H1 (cell line): ENCODE measurements at regions not wholly inside any gene's neighbourhood (a gene's known extent, or its start where the extent isn't known, plus 50 kb on each side); places are given as distances from the start of the nearest gene placed in this dataset.

Source experiments
- CTCF ChIA-PET: fragments of 300-600 bp; sonication (Branson Sonifier 250); formaldehyde crosslinking; loops from one replicate; lab custom pipeline; 2021; ENCODE audit not compliant: partially characterized antibody; lab: Charles Lee
- POLR2A ChIA-PET: fragments of 300-600 bp; sonication (Branson Sonifier 250); formaldehyde crosslinking; loops from one replicate; lab custom pipeline; 2021; ENCODE audit warnings: inconsistent platforms; ENCODE audit not compliant: partially characterized antibody; lab: Charles Lee
- DNase-seq, 2 experiments: peaks; one replicate each; pipeline versions ENCODE4 v3.0.0 to v3.0.0-alpha.2; 2010 to 2022; ENCODE audit warnings: low spot score in 2 of 2, low read depth in 1 of 2, mixed read lengths in 1 of 2
- FAIRE-seq: peaks from 2 replicates; lab custom pipeline; 2011; peaks lifted over from hg19 to GRCh38; lab: Jason Lieb, UNC
- H2AFZ ChIP-seq: 2 replicates; pipeline ENCODE4 v1.8.1; 2012; ENCODE audit warnings: low read length, inconsistent platforms
- H2AK5ac ChIP-seq: 2 replicates; pipeline ENCODE4 v1.6.1; 2013; ENCODE audit warnings: low read depth, low read length
- H2BK120ac ChIP-seq: replicated peaks from 2 replicates; pipeline ENCODE3; 2013; ENCODE audit warnings: low read depth, low read length, inconsistent platforms
- H2BK12ac ChIP-seq: 2 replicates; pipeline ENCODE4 v1.6.1; 2013; ENCODE audit warnings: low read depth, low read length
- H2BK15ac ChIP-seq: 2 replicates; pipeline ENCODE4 v1.6.1; 2013; ENCODE audit warnings: low read length
- H2BK20ac ChIP-seq: 2 replicates; pipeline ENCODE4 v1.6.1; 2013; ENCODE audit warnings: low read length
- H2BK5ac ChIP-seq: 2 replicates; pipeline ENCODE4 v1.6.1; 2013; ENCODE audit warnings: low read depth, low read length
- H3K14ac ChIP-seq: 2 replicates; pipeline ENCODE4 v1.6.1; 2013; ENCODE audit warnings: inconsistent platforms; ENCODE audit not compliant: insufficient read length
- H3K18ac ChIP-seq: 2 replicates; pipeline ENCODE4 v1.6.1; 2013; ENCODE audit warnings: low read length; ENCODE audit errors: extremely low read depth
- H3K23ac ChIP-seq: 2 replicates; pipeline ENCODE4 v1.6.1; 2013; ENCODE audit warnings: inconsistent platforms; ENCODE audit not compliant: insufficient read length
- H3K23me2 ChIP-seq: 2 replicates; pipeline ENCODE4 v1.6.1; 2013; ENCODE audit warnings: low read depth, low read length
- H3K27ac ChIP-seq: 2 replicates; pipeline ENCODE4 v1.6.1; 2011; ENCODE audit warnings: low read depth, low read length, inconsistent platforms
- H3K27me3 ChIP-seq, 4 experiments: replicated peaks in 1 of 4; 1 replicate in 1 of 4; 2 replicates in 3 of 4; pipeline versions ENCODE4 v1.6.1 to v1.8.1; 2011 to 2013; ENCODE audit warnings: low read length in 3 of 4, mild to moderate bottlenecking in 3 of 4, inconsistent platforms in 2 of 4, mixed read lengths in 2 of 4, moderate library complexity in 1 of 4; ENCODE audit not compliant: control insufficient read depth in 3 of 4, insufficient read depth in 3 of 4; ENCODE audit errors: extremely low read depth in 1 of 4
- H3K36me3 ChIP-seq, 4 experiments: 2 replicates each; pipeline versions ENCODE4 v1.6.1 to v1.8.1; 2011 to 2013; ENCODE audit warnings: mild to moderate bottlenecking in 4 of 4, low read length in 3 of 4, moderate library complexity in 2 of 4, control low read depth in 1 of 4, inconsistent platforms in 1 of 4; ENCODE audit not compliant: insufficient read depth in 4 of 4, control insufficient read depth in 2 of 4
- H3K4ac ChIP-seq: replicated peaks from 2 replicates; pipeline ENCODE3; 2013; ENCODE audit warnings: low read length, low read depth, mixed read lengths, inconsistent platforms; ENCODE audit not compliant: insufficient read length
- H3K4me1 ChIP-seq, 4 experiments: replicated peaks in 1 of 4; 1 replicate in 1 of 4; 2 replicates in 3 of 4; pipeline versions ENCODE4 v1.6.1 to v1.8.1; 2011 to 2013; ENCODE audit warnings: low read length in 3 of 4, inconsistent platforms in 2 of 4, mixed read lengths in 1 of 4; ENCODE audit not compliant: insufficient read depth in 4 of 4, control insufficient read depth in 3 of 4
- H3K4me2 ChIP-seq, 2 experiments: 2 replicates each; pipeline versions ENCODE4 v1.6.1 to v1.8.1; 2011 to 2013; ENCODE audit warnings: low read depth in 2 of 2, low read length in 2 of 2, control low read depth in 1 of 2, inconsistent platforms in 1 of 2, mild to moderate bottlenecking in 1 of 2; ENCODE audit not compliant: insufficient read depth in 1 of 2
- H3K4me3 ChIP-seq, 4 experiments: fragments of 200-600, 300-600 bp in 1 of 4; sonication (generic), shearing (Covaris generic), sonication (Bioruptor Twin) in 1 of 4; 2 replicates each; pipeline versions ENCODE4 v1.5.1 to v1.8.1; 2011 to 2016; ENCODE audit warnings: low read length in 4 of 4, low read depth in 3 of 4, control low read depth in 2 of 4, inconsistent platforms in 2 of 4, mild to moderate bottlenecking in 2 of 4, mixed read lengths in 1 of 4, moderate library complexity in 1 of 4; ENCODE audit not compliant: insufficient read depth in 2 of 4; ENCODE audit errors: extremely low read depth in 1 of 4
- H3K56ac ChIP-seq: replicated peaks from 2 replicates; pipeline ENCODE3; 2013; ENCODE audit warnings: low read depth, mild to moderate bottlenecking, mixed read lengths, low read length, inconsistent platforms; ENCODE audit not compliant: insufficient read length
- H3K79me1 ChIP-seq: 2 replicates; pipeline ENCODE4 v1.6.1; 2013; ENCODE audit warnings: low read depth, low read length, control low read depth
- H3K79me2 ChIP-seq, 2 experiments: 2 replicates each; pipeline versions ENCODE4 v1.6.1 to v1.8.1; 2012 to 2013; ENCODE audit warnings: low read length in 2 of 2, mild to moderate bottlenecking in 2 of 2, inconsistent platforms in 1 of 2; ENCODE audit not compliant: insufficient read depth in 2 of 2, control insufficient read depth in 1 of 2
- H3K9ac ChIP-seq, 4 experiments: replicated peaks in 1 of 4; 1 replicate in 1 of 4; 2 replicates in 3 of 4; pipeline versions ENCODE4 v1.6.1 to v1.8.1; 2011 to 2013; ENCODE audit warnings: low read depth in 3 of 4, low read length in 3 of 4, control low read depth in 2 of 4, mild to moderate bottlenecking in 2 of 4, moderate library complexity in 2 of 4, inconsistent platforms in 1 of 4; ENCODE audit errors: extremely low read depth in 1 of 4
- H3K9me3 ChIP-seq, 2 experiments: 2 replicates each; pipeline versions ENCODE4 v1.6.1 to v1.8.1; 2012 to 2013; ENCODE audit warnings: mild to moderate bottlenecking in 2 of 2, moderate library complexity in 2 of 2, control low read depth in 1 of 2, inconsistent platforms in 1 of 2, low read depth in 1 of 2, low read length in 1 of 2, mixed read lengths in 1 of 2; ENCODE audit not compliant: insufficient read depth in 2 of 2
- H4K20me1 ChIP-seq, 2 experiments: replicated peaks in 1 of 2; 2 replicates each; pipeline versions ENCODE3 to v1.8.1; 2011 to 2013; ENCODE audit warnings: inconsistent platforms in 2 of 2, low read length in 2 of 2, mild to moderate bottlenecking in 1 of 2; ENCODE audit not compliant: insufficient read depth in 2 of 2, control insufficient read depth in 1 of 2
- H4K5ac ChIP-seq: 2 replicates; pipeline ENCODE4 v1.6.1; 2013; ENCODE audit warnings: low read length, low read depth, mixed read lengths, inconsistent platforms; ENCODE audit not compliant: insufficient read length
- H4K8ac ChIP-seq: 2 replicates; pipeline ENCODE4 v1.8.0; 2013; ENCODE audit warnings: mild to moderate bottlenecking, moderate library complexity, low read length, inconsistent platforms; ENCODE audit not compliant: insufficient read depth; ENCODE audit errors: extremely low read depth
- H4K91ac ChIP-seq: replicated peaks from 2 replicates; pipeline ENCODE3; 2013; ENCODE audit warnings: low read length, mixed read lengths, inconsistent platforms; ENCODE audit not compliant: insufficient read length
- E2F6 ChIP-seq: IDR thresholded peaks from 2 replicates; pipeline ENCODE4 v1.6.1; 2012; ENCODE audit warnings: inconsistent platforms
- NRF1 ChIP-seq: IDR thresholded peaks from 2 replicates; pipeline ENCODE4 v1.6.1; 2011; ENCODE audit warnings: mild to moderate bottlenecking, low read depth, low read length, improper control_type of control experiment
- TAF1 ChIP-seq: IDR thresholded peaks from 2 replicates; pipeline ENCODE4 v1.6.1; 2011; ENCODE audit warnings: mild to moderate bottlenecking, low read depth, low read length
- USF2 ChIP-seq: IDR thresholded peaks from 2 replicates; pipeline ENCODE4 v1.6.1; 2011; ENCODE audit warnings: low read length, improper control_type of control experiment
- YY1 ChIP-seq: IDR thresholded peaks from 2 replicates; pipeline ENCODE4 v1.6.1; 2011; ENCODE audit warnings: low read depth, mild to moderate bottlenecking, low read length
- WGBS, 2 experiments: shearing (Covaris generic) in 1 of 2; methylation state at CpG; one replicate each; pipeline versions ENCODE4 v1.1.6 to v1.1.7; 2013 to 2015; ENCODE audit warnings: low lambda C conversion rate in 2 of 2, mixed read lengths in 2 of 2, inconsistent platforms in 1 of 2, low coverage in 1 of 2, missing lambda C conversion rate in 1 of 2; ENCODE audit not compliant: insufficient replicate concordance in 2 of 2, insufficient coverage in 1 of 2, insufficient read length in 1 of 2; ENCODE audit errors: extremely low coverage in 1 of 2, missing lambda C conversion rate in 1 of 2; 5-methylcytosine and 5-hydroxymethylcytosine counted together

- CTCF ChIA-PET, result no interaction called here
- no peaks in the 10 kb centered on the region for H3K9me3 ChIP-seq
- no peak overlapping the region for H3K4ac ChIP-seq
- no peak overlapping the region for H2AK5ac ChIP-seq
- H3K23ac ChIP-seq, result no peak overlapping the region
- H4K8ac ChIP-seq, result no peak overlapping the region
- H4K91ac ChIP-seq, result no peak overlapping the region
- no peak for FAIRE-seq
- H4K5ac ChIP-seq, result no peak overlapping the region
- 60% methylated on average over 2 of the region's 2 CpGs; no CpG with 5 or more reads in 1 of the 2 experiments for WGBS, 2 experiments
- no peak overlapping the region for H2BK5ac ChIP-seq
- H3K14ac ChIP-seq, result no peak overlapping the region
- H3K36me3 ChIP-seq, result no peaks in the 10 kb centered on the region
- no peak for DNase-seq
- H4K20me1 ChIP-seq, result no peaks in the 10 kb centered on the region
- no peak overlapping the region for H2AFZ ChIP-seq
- H3K4me2 ChIP-seq, result no peak overlapping the region
- no peaks in the 10 kb centered on the region for H3K23me2 ChIP-seq
- H3K27me3 ChIP-seq, result no peaks in the 10 kb centered on the region
- H2BK12ac ChIP-seq, result no peak overlapping the region
- no peaks in the 10 kb centered on the region for H3K79me1 ChIP-seq
- H2BK15ac ChIP-seq, result no peak overlapping the region
- H2BK20ac ChIP-seq, result no peak overlapping the region
- no peak overlapping the region for H3K27ac ChIP-seq
- TF ChIP-seq USF2, result no peak
- no peak for TF ChIP-seq NRF1
- TF ChIP-seq YY1, result no peak
- no peak for TF ChIP-seq TAF1
- no peak for TF ChIP-seq E2F6
- no peak overlapping the region for H2BK120ac ChIP-seq
- H3K18ac ChIP-seq, result no peak overlapping the region
- H3K56ac ChIP-seq, result no peak overlapping the region
- POLR2A ChIA-PET, result no interaction called here
- no peak overlapping the region for H3K4me3 ChIP-seq
- H3K4me1 ChIP-seq, result peaks cover 0 to 6% (median 5%) of the 10 kb centered on the region in 4 experiments; a peak in 4 of 7 replicates
- H3K9ac ChIP-seq, result no peak overlapping the region
- H3K79me2 ChIP-seq, result no peaks in the 10 kb centered on the region
These were observed 126.9 kb downstream of the SPRY2 start for GRCh38 chr13:80214050-80214449.
